Endothelial cell of umbilical vein (primary cell): ENCODE measurements at regions not wholly inside any gene's neighbourhood (a gene's known extent, or its start where the extent isn't known, plus 50 kb on each side); places are given as distances from the start of the nearest gene placed in this dataset.

Source experiments
- BruUV-seq: library from RNA; stranded (reverse); fragments of 400-500 nt; replicated peaks from 2 replicates; lab custom pipeline; 2021; lab: Mats Ljungman, UMichigan
- CTCF ChIA-PET: fragments of 300-600, 350-600 bp; sonication (Branson Sonifier 250); formaldehyde crosslinking; loops from one replicate; lab custom pipeline; 2021; ENCODE audit warnings: antibody characterized with exemption, inconsistent platforms; lab: Charles Lee
- POLR2A ChIA-PET: fragments of 300-600, 350-600 bp; sonication (Branson Sonifier 250); formaldehyde crosslinking; loops from one replicate; lab custom pipeline; 2021; ENCODE audit warnings: antibody characterized with exemption, inconsistent platforms; lab: Charles Lee
- DNase-seq: peaks from one replicate; pipeline ENCODE4 v3.0.0-alpha.2; 2011; ENCODE audit warnings: low read depth, low spot score
- FAIRE-seq: peaks from 2 replicates; lab custom pipeline; 2011; peaks lifted over from hg19 to GRCh38; lab: Jason Lieb, UNC
- H2AFZ ChIP-seq: 2 replicates; pipeline ENCODE4 v1.6.0; 2012; ENCODE audit warnings: low read depth, low read length, control low read depth, inconsistent platforms
- H3K27ac ChIP-seq: 2 replicates; pipeline ENCODE4 v1.5.1; 2011; ENCODE audit warnings: low read depth, mild to moderate bottlenecking, control low read depth, low read length, moderate library complexity; ENCODE audit not compliant: insufficient read depth
- H3K27me3 ChIP-seq, 2 experiments: 2 replicates each; pipeline versions ENCODE4 v1.6.0 to v1.6.1; 2011; ENCODE audit warnings: low read length in 2 of 2, mixed read lengths in 1 of 2; ENCODE audit not compliant: control insufficient read depth in 2 of 2, insufficient read depth in 2 of 2
- H3K36me3 ChIP-seq, 2 experiments: 2 replicates in 1 of 2; 3 replicates in 1 of 2; pipeline ENCODE4 v1.5.1; 2011; ENCODE audit warnings: low read length in 2 of 2, mild to moderate bottlenecking in 1 of 2, moderate library complexity in 1 of 2; ENCODE audit not compliant: control insufficient read depth in 2 of 2, insufficient read depth in 2 of 2; ENCODE audit errors: extremely low read depth in 1 of 2
- H3K4me1 ChIP-seq: 3 replicates; pipeline ENCODE4 v1.5.1; 2011; ENCODE audit warnings: mild to moderate bottlenecking, low read length; ENCODE audit not compliant: control insufficient read depth, insufficient read depth; ENCODE audit errors: extremely low read depth
- H3K4me2 ChIP-seq: 2 replicates; pipeline ENCODE4 v1.6.1; 2011; ENCODE audit warnings: low read length, control low read depth, mixed read lengths; ENCODE audit not compliant: insufficient read depth
- H3K4me3 ChIP-seq, 3 experiments: fragments of 200-600 bp in 1 of 3; sonication (generic), shearing (Covaris generic) in 1 of 3; replicated peaks in 1 of 3; 2 replicates each; pipeline ENCODE4 v1.5.1; 2011 to 2016; ENCODE audit warnings: control low read depth in 3 of 3, low read length in 3 of 3, mild to moderate bottlenecking in 2 of 3, inconsistent platforms in 1 of 3, low read depth in 1 of 3, moderate library complexity in 1 of 3; ENCODE audit not compliant: insufficient read depth in 1 of 3
- H3K79me2 ChIP-seq: 2 replicates; pipeline ENCODE4 v1.6.0; 2012; ENCODE audit warnings: low read length, inconsistent platforms; ENCODE audit not compliant: control insufficient read depth, insufficient read depth
- H3K9ac ChIP-seq: replicated peaks from 2 replicates; pipeline ENCODE3; 2011; ENCODE audit warnings: low read length, control low read depth; ENCODE audit not compliant: insufficient read depth; ENCODE audit errors: extremely low read depth
- H3K9me1 ChIP-seq: replicated peaks from 3 replicates; pipeline ENCODE4 v1.6.0; 2011; ENCODE audit warnings: mild to moderate bottlenecking, low read length; ENCODE audit not compliant: control insufficient read depth, insufficient read depth; ENCODE audit errors: extremely low read depth
- H3K9me3 ChIP-seq: replicated peaks from 2 replicates; pipeline ENCODE4 v1.5.1; 2012; ENCODE audit warnings: low read length, inconsistent platforms; ENCODE audit not compliant: control insufficient read depth, insufficient read depth
- H4K20me1 ChIP-seq: replicated peaks from 2 replicates; pipeline ENCODE3; 2011; ENCODE audit warnings: mild to moderate bottlenecking, low read length; ENCODE audit not compliant: control insufficient read depth, insufficient read depth; ENCODE audit errors: extremely low read depth
- CTCF ChIP-seq, 2 donors: IDR thresholded peaks; 1 replicate in 1 of 2; 2 replicates in 1 of 2; pipeline ENCODE4 v1.5.1; 2011; ENCODE audit warnings: low read length in 2 of 2, mild to moderate bottlenecking in 2 of 2, moderate library complexity in 2 of 2, control low read depth in 1 of 2, inconsistent platforms in 1 of 2, low read depth in 1 of 2; ENCODE audit not compliant: insufficient read depth in 1 of 2; ENCODE audit errors: extremely low read depth in 1 of 2
- EZH2 ChIP-seq: IDR thresholded peaks from 2 replicates; pipeline ENCODE4 v1.6.1; 2012; ENCODE audit warnings: borderline replicate concordance, low read depth, mild to moderate bottlenecking, moderate library complexity, low read length, inconsistent platforms; ENCODE audit not compliant: severe bottlenecking
- FOS ChIP-seq: IDR thresholded peaks from 2 replicates; pipeline ENCODE4 v1.6.1; 2011; ENCODE audit warnings: mild to moderate bottlenecking, low read length, moderate library complexity, borderline replicate concordance; ENCODE audit not compliant: insufficient read depth
- GATA2 ChIP-seq: IDR thresholded peaks from 2 replicates; pipeline ENCODE4 v1.7.0; 2011; ENCODE audit warnings: low read depth, mild to moderate bottlenecking, moderate library complexity, mixed read lengths, low read length; ENCODE audit not compliant: insufficient read length, insufficient read depth
- JUN ChIP-seq: IDR thresholded peaks from 2 replicates; pipeline ENCODE4 v1.6.1; 2011; ENCODE audit warnings: borderline replicate concordance, low read depth; ENCODE audit not compliant: insufficient read length, insufficient read depth
- MAX ChIP-seq: IDR thresholded peaks from 2 replicates; pipeline ENCODE4 v1.6.1; 2011; ENCODE audit not compliant: insufficient read depth, insufficient read length
- MYC ChIP-seq: IDR thresholded peaks from one replicate; pipeline ENCODE4 v1.6.1; 2011; ENCODE audit warnings: mild to moderate bottlenecking, low read depth, low read length
- POLR2A ChIP-seq: IDR thresholded peaks from 2 replicates; pipeline ENCODE4 v1.6.1; 2012; ENCODE audit warnings: low read depth, mild to moderate bottlenecking, control low read depth, low read length
- POLR2AphosphoS5 ChIP-seq: IDR thresholded peaks from 2 replicates; pipeline ENCODE4 v1.6.1; 2012; ENCODE audit warnings: low read depth, mild to moderate bottlenecking, control low read depth, low read length, moderate library complexity; ENCODE audit not compliant: insufficient read depth
- dilution Hi-C: fragments of 300-500 bp; cut with MboI; formaldehyde crosslinking; loops from one replicate; pipeline ENCODE4 v1.15.0; 2019; ENCODE audit warnings: low sequenced_read_pairs; ENCODE audit not compliant: extremely low pct_ligation_motif_present
- intact Hi-C: fragments of 100-400 bp; cut with micrococcal nuclease; formaldehyde crosslinking; loops from one replicate; pipeline ENCODE4 v1.10.0; 2022

- no peaks in the 10 kb centered on the region for H3K4me1 ChIP-seq
- no peaks in the 10 kb centered on the region for H3K27me3 ChIP-seq
- no peaks in the 10 kb centered on the region for H3K36me3 ChIP-seq
- ChIA-PET POLR2A (no interaction called here), CTCF (no interaction called here)
- intact Hi-C loops = no loop called here
- BruUV-seq = no TSS peak
- no peaks in the 10 kb centered on the region for H3K9me1 ChIP-seq
- no peak for TF ChIP-seq CTCF (IDR thresholded peaks at IDR 0.05; ENCODE audit: extremely low read depth in 1 of 2, insufficient read depth in 1 of 2, low read depth in 1 of 2, low read length in 2 of 2)
- no peak for TF ChIP-seq MYC
- no peak for TF ChIP-seq EZH2
- no peak for TF ChIP-seq JUN
- no peak for TF ChIP-seq GATA2
- no peak for TF ChIP-seq POLR2A
- TF ChIP-seq POLR2AphosphoS5 = no peak
- TF ChIP-seq MAX = no peak
- no peak for TF ChIP-seq FOS
- H3K9me3 ChIP-seq = peaks cover 2% of the 10 kb centered on the region
- no peak overlapping the region for H3K9ac ChIP-seq
- H3K27ac ChIP-seq = no peak overlapping the region
- H4K20me1 ChIP-seq = no peaks in the 10 kb centered on the region
- FAIRE-seq (no peak), DNase-seq (no peak)
- H3K4me3 ChIP-seq = no peak overlapping the region
- no peak overlapping the region for H3K4me2 ChIP-seq
- H2AFZ ChIP-seq = no peak overlapping the region
- no peaks in the 10 kb centered on the region for H3K79me2 ChIP-seq
- dilution Hi-C loops = no loop called here
Observed at GRCh38 chr22:48937032-48937639, 890.5 kb downstream of the BRD1 start.
